Heart left ventricle (tissue), 16 donors: ENCODE measurements at regions not wholly inside any gene's neighbourhood (a gene's known extent, or its start where the extent isn't known, plus 50 kb on each side); places are given as distances from the start of the nearest gene placed in this dataset.

Source experiments
- ATAC-seq, 4 donors: fragments of 200-7000 bp; cut with Tn5 transposase; one replicate each; pipeline ENCODE4 v1.9.1; 2020 to 2022; ENCODE audit warnings: moderate library complexity in 4 of 4, mild to moderate bottlenecking in 3 of 4, moderate number of reproducible peaks in 1 of 4
- DNase-seq, 5 donors: peaks; one replicate each; pipeline ENCODE4 v3.0.0-alpha.2; 2020
- H3K27ac ChIP-seq, 12 donors: fragments of 200-600 bp; sonication (generic) in 4 of 12; one replicate each; pipeline versions ENCODE4 v1.5.0 to v1.8.0; 2016 to 2022; ENCODE audit warnings: mild to moderate bottlenecking in 2 of 12
- H3K27me3 ChIP-seq, 9 donors: fragments of 200-600 bp; sonication (generic) in 2 of 9; one replicate each; pipeline versions ENCODE4 v1.5.1 to v1.8.0; 2016 to 2022; ENCODE audit warnings: mild to moderate bottlenecking in 3 of 9
- H3K36me3 ChIP-seq, 9 donors: fragments of 200-600 bp; sonication (generic) in 2 of 9; one replicate each; pipeline versions ENCODE4 v1.5.0 to v1.8.0; 2018 to 2022; ENCODE audit warnings: mild to moderate bottlenecking in 2 of 9
- H3K4me1 ChIP-seq, 12 donors: fragments of 200-600 bp; sonication (generic) in 4 of 12; one replicate each; pipeline versions ENCODE4 v1.5.0 to v1.8.0; 2016 to 2022; ENCODE audit warnings: mild to moderate bottlenecking in 3 of 12
- H3K4me3 ChIP-seq, 12 donors: fragments of 200-600 bp; sonication (generic) in 4 of 12; one replicate each; pipeline versions ENCODE4 v1.5.0 to v1.8.0; 2017 to 2022; ENCODE audit warnings: mild to moderate bottlenecking in 9 of 12, moderate library complexity in 4 of 12
- H3K9me3 ChIP-seq, 12 donors: fragments of 200-600 bp; sonication (generic) in 4 of 12; one replicate each; pipeline versions ENCODE4 v1.5.0 to v1.8.0; 2016 to 2022; ENCODE audit warnings: mild to moderate bottlenecking in 1 of 12
- CTCF ChIP-seq, 12 donors: fragments of 200-600 bp; sonication (generic) in 4 of 12; IDR thresholded peaks; one replicate each; pipeline versions ENCODE4 v1.5.0 to v1.8.0; 2018 to 2022; ENCODE audit warnings: antibody characterized with exemption in 12 of 12, mild to moderate bottlenecking in 5 of 12
- POLR2A ChIP-seq, 2 donors: fragments of 450-650 bp; IDR thresholded peaks; one replicate each; pipeline ENCODE4 v1.6.1; 2017; ENCODE audit warnings: antibody characterized with exemption in 2 of 2, mild to moderate bottlenecking in 2 of 2, moderate library complexity in 2 of 2
- whole genome bisulfite sequencing, 4 donors: extraction: QIAGEN DNeasy Blood & Tissue Kit in 2 of 4; methylation state at CpG; one replicate each; pipeline versions ENCODE4 v1.1.5 to v1.1.7; 2013 to 2018; 5-methylcytosine and 5-hydroxymethylcytosine counted together
- intact Hi-C, 10 donors: fragments of 100-400 bp; cut with DNase I; formaldehyde crosslinking; loops; one replicate each; pipeline versions ENCODE4 v1.11.1 to v1.14.2; 2022
- donor health status: ischemic (EF 13 %, LVEDD 7.1; RV severe dilation, severe dysfunction).
- donor health status: healthy with polysubstance abuse.
- donor health status: DM: no; HTN: yes; CAD: no.
- donor health status: DM: no; HTN: no; CAD: no.
- donor health status: ischemic (EF 25% LVEDD 6.9; RV normal size, moderate dysfunction).
- donor health status: ischemic (EF 25% LVEDD 5.7; RV mildly dilated, moderate dysfunction).
- donor health status: healthy.
- donor health status: DM: yes; HTN: yes; CAD: no.
- donor health status: ischemic (EF 35%, LVEDD 5.7; RV mildly dilated, moderate dysfunction).
- donor health status: nonischemic (EF 11% LVEDD 7.7; RV severe dilation, severe dysfunction).
- donor health status: DM: yes; HTN: yes; CAD: no.
- donor health status: PGD.
- donor health status: ischemic (EF 29% LVEDD 5.4; RV normal size, mild dysfunction).
- donor health status: nonischemic (EF 23%, LVEDD 6.1; RV moderate dilation, normal function).

GRCh38 chr2:147161746-147162145 is 683.1 kb upstream of the ACVR2A start:
- no peaks in the 10 kb centered on the region for H3K9me3 ChIP-seq
- H3K27me3 ChIP-seq, result no peaks in the 10 kb centered on the region
- H3K4me1 ChIP-seq, result no peaks in the 10 kb centered on the region
- TF ChIP-seq CTCF (IDR thresholded peaks at IDR 0.05) (no peak), POLR2A (IDR thresholded peaks at IDR 0.05) (no peak)
- DNase-seq, result no peak
- no peak overlapping the region for H3K4me3 ChIP-seq
- no peak overlapping the region for H3K27ac ChIP-seq
- intact Hi-C loops, result no loop called here
- no peak for ATAC-seq
- H3K36me3 ChIP-seq, result no peaks in the 10 kb centered on the region

GRCh38 chr2:147156970-147157369 is 687.9 kb upstream of the ACVR2A start:
- Histone ChIP-seq H3K9me3 (no peaks in the 10 kb centered on the region), H3K4me3 (no peak overlapping the region), H3K27ac (no peak overlapping the region), H3K27me3 (no peaks in the 10 kb centered on the region), H3K4me1 (no peaks in the 10 kb centered on the region), H3K36me3 (no peaks in the 10 kb centered on the region)
- intact Hi-C loops, result no loop called here
- 85 to 93% (median 88%) methylated on average over 3 of the region's 3 CpGs for WGBS, 4 donors
- TF ChIP-seq POLR2A (IDR thresholded peaks at IDR 0.05), result no peak
- no peak for TF ChIP-seq CTCF (IDR thresholded peaks at IDR 0.05)
- DNase-seq (no peak), ATAC-seq (no peak)

GRCh38 chr2:147150241-147150635 is 694.6 kb upstream of the ACVR2A start:
- WGBS, 4 donors, result 81 to 90% (median 83%) methylated on average over 4 of the region's 4 CpGs
- H3K27me3 ChIP-seq, result no peaks in the 10 kb centered on the region
- H3K36me3 ChIP-seq, result no peaks in the 10 kb centered on the region
- H3K27ac ChIP-seq, result no peak overlapping the region
- H3K4me3 ChIP-seq, result no peak overlapping the region
- no peak for TF ChIP-seq POLR2A (IDR thresholded peaks at IDR 0.05)
- no peak for TF ChIP-seq CTCF (IDR thresholded peaks at IDR 0.05)
- H3K9me3 ChIP-seq, result no peaks in the 10 kb centered on the region
- DNase-seq, result no peak
- no peak for ATAC-seq
- intact Hi-C loops, result no loop called here
- H3K4me1 ChIP-seq, result no peaks in the 10 kb centered on the region

GRCh38 chr2:147149575-147150240 is 695.1 kb upstream of the ACVR2A start:
- no peaks in the 10 kb centered on the region for H3K36me3 ChIP-seq
- H3K4me3 ChIP-seq, result no peak overlapping the region
- H3K27me3 ChIP-seq, result no peaks in the 10 kb centered on the region
- intact Hi-C loops, result no loop called here
- no peak overlapping the region for H3K27ac ChIP-seq
- no peak for DNase-seq
- ATAC-seq, result no peak
- TF ChIP-seq POLR2A (IDR thresholded peaks at IDR 0.05), result no peak
- no peak for TF ChIP-seq CTCF (IDR thresholded peaks at IDR 0.05)
- H3K9me3 ChIP-seq, result no peaks in the 10 kb centered on the region
- 79 to 88% (median 81%) methylated on average over 8 to 16 of the region's 16 CpGs for WGBS, 4 donors
- no peaks in the 10 kb centered on the region for H3K4me1 ChIP-seq
